Osteocyte (in vitro differentiated cells): ENCODE measurements at regions not wholly inside any gene's neighbourhood (a gene's known extent, or its start where the extent isn't known, plus 50 kb on each side); places are given as distances from the start of the nearest gene placed in this dataset.

Experiments
- DNase-seq: peaks from one replicate; pipeline ENCODE4 v3.0.0; 2021; ENCODE audit warnings: mixed read lengths; ENCODE audit not compliant: unreplicated experiment; ENCODE audit errors: extremely low spot score
- H3K27ac Mint-ChIP-seq: one replicate; pipeline ENCODE4 v1.8.0; 2021; ENCODE audit warnings: mild to moderate bottlenecking, mixed read lengths; ENCODE audit not compliant: unreplicated experiment
- H3K27me3 Mint-ChIP-seq: one replicate; pipeline ENCODE4 v1.8.0; 2021; ENCODE audit warnings: mixed read lengths; ENCODE audit not compliant: unreplicated experiment
- H3K36me3 Mint-ChIP-seq: one replicate; pipeline ENCODE4 v1.8.0; 2021; ENCODE audit warnings: mixed read lengths; ENCODE audit not compliant: unreplicated experiment
- H3K4me1 Mint-ChIP-seq: one replicate; pipeline ENCODE4 v1.8.0; 2021; ENCODE audit warnings: mixed read lengths; ENCODE audit not compliant: unreplicated experiment
- H3K4me3 Mint-ChIP-seq: one replicate; pipeline ENCODE4 v1.8.0; 2021; ENCODE audit warnings: mild to moderate bottlenecking, moderate library complexity, mixed read lengths; ENCODE audit not compliant: unreplicated experiment
- H3K9me3 Mint-ChIP-seq: one replicate; pipeline ENCODE4 v1.8.0; 2021; ENCODE audit warnings: mixed read lengths; ENCODE audit not compliant: unreplicated experiment
- CTCF ChIP-seq: fragments of 200-600 bp; sonication (generic); IDR thresholded peaks from 2 replicates; pipeline ENCODE4 v1.5.0; 2021; ENCODE audit warnings: antibody characterized with exemption, mild to moderate bottlenecking, moderate library complexity

DNA sequence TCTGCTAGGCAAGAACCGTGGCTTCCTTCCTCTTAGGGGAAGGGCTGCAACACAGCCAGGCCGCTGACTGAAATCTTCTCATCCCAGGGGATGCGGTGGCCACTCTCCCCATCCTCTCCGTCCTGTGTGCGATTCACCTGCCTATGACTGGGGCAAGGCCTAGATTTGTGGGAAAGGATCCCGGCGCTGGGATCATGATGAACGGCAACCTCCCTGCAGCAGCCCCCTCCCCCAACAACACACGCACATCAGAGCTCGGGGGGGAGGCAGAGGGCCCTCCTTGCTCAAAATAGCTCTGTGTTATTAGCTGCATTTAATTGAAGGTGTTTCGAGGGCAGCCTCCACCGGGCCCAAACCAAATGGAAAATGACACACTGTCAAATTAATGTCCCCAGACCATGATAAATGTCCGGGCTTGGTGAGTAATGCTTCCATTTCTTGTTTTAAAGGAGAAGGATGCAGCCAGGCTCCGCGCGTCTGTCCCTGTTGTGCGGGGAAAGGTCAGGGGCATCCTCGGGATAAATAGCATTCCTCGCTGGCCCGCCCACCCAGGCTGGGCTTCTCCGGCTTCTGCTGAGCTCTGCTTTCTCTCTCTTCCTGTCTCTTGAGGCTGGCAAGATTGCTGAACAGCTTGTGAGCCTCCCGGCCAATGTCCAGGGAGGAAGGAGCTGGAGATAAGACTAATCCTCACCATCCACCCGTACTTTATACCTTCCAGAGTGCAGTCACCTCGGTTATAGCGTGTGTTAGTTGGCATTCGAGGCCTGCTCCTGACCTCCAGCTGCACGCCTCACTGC lies 56.4 kb upstream of the TLE3 start:
- H3K4me1 Mint-ChIP-seq, result peaks cover 24% of the 10 kb centered on the region
- H3K9me3 Mint-ChIP-seq, result no peaks in the 10 kb centered on the region
- no peak overlapping the region for H3K4me3 Mint-ChIP-seq
- no peaks in the 10 kb centered on the region for H3K36me3 Mint-ChIP-seq
- peaks cover 54% of the 10 kb centered on the region for H3K27me3 Mint-ChIP-seq
- no peak overlapping the region for H3K27ac Mint-ChIP-seq
- TF ChIP-seq CTCF, result no peak
- no peak for DNase-seq

GRCh38 chr15:70152070-70152480 lies 54.4 kb upstream of the TLE3 start:
- Mint-ChIP-seq H3K27me3 (peaks cover 50% of the 10 kb centered on the region), H3K4me3 (no peak overlapping the region), H3K4me1 (peaks cover 34% of the 10 kb centered on the region), H3K27ac (no peak overlapping the region), H3K9me3 (peaks cover 3% of the 10 kb centered on the region), H3K36me3 (no peaks in the 10 kb centered on the region)
- TF ChIP-seq CTCF, result no peak
- DNase-seq, result no peak

- H3K9me3 Mint-ChIP-seq, result peaks cover 3% of the 10 kb centered on the region
- no peak for TF ChIP-seq CTCF
- peaks cover 35% of the 10 kb centered on the region for H3K4me1 Mint-ChIP-seq
- no peak overlapping the region for H3K4me3 Mint-ChIP-seq
- no peak for DNase-seq
- H3K27me3 Mint-ChIP-seq, result peaks cover 51% of the 10 kb centered on the region
- H3K36me3 Mint-ChIP-seq, result no peaks in the 10 kb centered on the region
- H3K27ac Mint-ChIP-seq, result no peak overlapping the region
Measured at GRCh38 chr15:70151462-70151861, 53.7 kb upstream of the TLE3 start.

DNA sequence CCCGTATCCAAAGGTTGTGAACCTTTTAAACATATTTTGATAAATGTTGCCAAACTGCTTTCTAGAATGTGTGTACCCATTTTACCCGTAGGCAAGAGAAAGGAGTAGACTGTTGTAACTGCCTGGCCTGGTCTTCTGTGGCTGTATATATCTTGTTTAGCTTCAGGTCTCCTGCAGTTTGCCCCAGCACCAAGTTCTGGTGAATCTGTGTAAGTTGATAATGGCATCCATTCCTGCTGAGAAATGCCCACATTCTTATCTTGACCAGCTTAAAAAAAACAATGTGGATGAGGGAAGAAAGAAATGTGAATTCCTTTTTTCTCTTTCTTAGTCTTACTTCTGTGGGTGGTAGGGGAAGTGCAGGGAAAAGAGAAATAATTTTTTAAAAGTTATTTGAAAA lies 53.3 kb upstream of the TLE3 start:
- TF ChIP-seq CTCF, result no peak
- Mint-ChIP-seq H3K27me3 (peaks cover 51% of the 10 kb centered on the region), H3K4me3 (no peak overlapping the region), H3K4me1 (peaks cover 35% of the 10 kb centered on the region), H3K9me3 (peaks cover 3% of the 10 kb centered on the region), H3K36me3 (no peaks in the 10 kb centered on the region), H3K27ac (no peak overlapping the region)
- no peak for DNase-seq

- H3K36me3 Mint-ChIP-seq, result no peaks in the 10 kb centered on the region
- peaks cover 3% of the 10 kb centered on the region for H3K9me3 Mint-ChIP-seq
- DNase-seq, result no peak
- no peak overlapping the region for H3K4me3 Mint-ChIP-seq
- H3K4me1 Mint-ChIP-seq, result peaks cover 35% of the 10 kb centered on the region
- peaks cover 52% of the 10 kb centered on the region for H3K27me3 Mint-ChIP-seq
- H3K27ac Mint-ChIP-seq, result no peak overlapping the region
- TF ChIP-seq CTCF, result no peak
Measured at GRCh38 chr15:70150405-70150747, 52.7 kb upstream of the TLE3 start.
